H1 (cell line): ENCODE measurements at regions not wholly inside any gene's neighbourhood (a gene's known extent, or its start where the extent isn't known, plus 50 kb on each side); places are given as distances from the start of the nearest gene placed in this dataset.
"Not testable (repeated sequence)": the region's sequence is repeated elsewhere in the genome, so short reads cannot be mapped to it uniquely, and the experiment has no call there.

Source experiments
- CTCF ChIA-PET: fragments of 300-600 bp; sonication (Branson Sonifier 250); formaldehyde crosslinking; loops from one replicate; lab custom pipeline; 2021; ENCODE audit not compliant: partially characterized antibody; lab: Charles Lee
- POLR2A ChIA-PET: fragments of 300-600 bp; sonication (Branson Sonifier 250); formaldehyde crosslinking; loops from one replicate; lab custom pipeline; 2021; ENCODE audit warnings: inconsistent platforms; ENCODE audit not compliant: partially characterized antibody; lab: Charles Lee
- DNase-seq, 2 experiments: peaks; one replicate each; pipeline versions ENCODE4 v3.0.0 to v3.0.0-alpha.2; 2010 to 2022; ENCODE audit warnings: low spot score in 2 of 2, low read depth in 1 of 2, mixed read lengths in 1 of 2
- FAIRE-seq: peaks from 2 replicates; lab custom pipeline; 2011; peaks lifted over from hg19 to GRCh38; lab: Jason Lieb, UNC
- H2AFZ ChIP-seq: 2 replicates; pipeline ENCODE4 v1.8.1; 2012; ENCODE audit warnings: low read length, inconsistent platforms
- H2AK5ac ChIP-seq: 2 replicates; pipeline ENCODE4 v1.6.1; 2013; ENCODE audit warnings: low read depth, low read length
- H2BK120ac ChIP-seq: replicated peaks from 2 replicates; pipeline ENCODE3; 2013; ENCODE audit warnings: low read depth, low read length, inconsistent platforms
- H2BK12ac ChIP-seq: 2 replicates; pipeline ENCODE4 v1.6.1; 2013; ENCODE audit warnings: low read depth, low read length
- H2BK15ac ChIP-seq: 2 replicates; pipeline ENCODE4 v1.6.1; 2013; ENCODE audit warnings: low read length
- H2BK20ac ChIP-seq: 2 replicates; pipeline ENCODE4 v1.6.1; 2013; ENCODE audit warnings: low read length
- H2BK5ac ChIP-seq: 2 replicates; pipeline ENCODE4 v1.6.1; 2013; ENCODE audit warnings: low read depth, low read length
- H3K14ac ChIP-seq: 2 replicates; pipeline ENCODE4 v1.6.1; 2013; ENCODE audit warnings: inconsistent platforms; ENCODE audit not compliant: insufficient read length
- H3K18ac ChIP-seq: 2 replicates; pipeline ENCODE4 v1.6.1; 2013; ENCODE audit warnings: low read length; ENCODE audit errors: extremely low read depth
- H3K23ac ChIP-seq: 2 replicates; pipeline ENCODE4 v1.6.1; 2013; ENCODE audit warnings: inconsistent platforms; ENCODE audit not compliant: insufficient read length
- H3K23me2 ChIP-seq: 2 replicates; pipeline ENCODE4 v1.6.1; 2013; ENCODE audit warnings: low read depth, low read length
- H3K27ac ChIP-seq: 2 replicates; pipeline ENCODE4 v1.6.1; 2011; ENCODE audit warnings: low read depth, low read length, inconsistent platforms
- H3K27me3 ChIP-seq, 4 experiments: replicated peaks in 1 of 4; 1 replicate in 1 of 4; 2 replicates in 3 of 4; pipeline versions ENCODE4 v1.6.1 to v1.8.1; 2011 to 2013; ENCODE audit warnings: low read length in 3 of 4, mild to moderate bottlenecking in 3 of 4, inconsistent platforms in 2 of 4, mixed read lengths in 2 of 4, moderate library complexity in 1 of 4; ENCODE audit not compliant: control insufficient read depth in 3 of 4, insufficient read depth in 3 of 4; ENCODE audit errors: extremely low read depth in 1 of 4
- H3K36me3 ChIP-seq, 4 experiments: 2 replicates each; pipeline versions ENCODE4 v1.6.1 to v1.8.1; 2011 to 2013; ENCODE audit warnings: mild to moderate bottlenecking in 4 of 4, low read length in 3 of 4, moderate library complexity in 2 of 4, control low read depth in 1 of 4, inconsistent platforms in 1 of 4; ENCODE audit not compliant: insufficient read depth in 4 of 4, control insufficient read depth in 2 of 4
- H3K4ac ChIP-seq: replicated peaks from 2 replicates; pipeline ENCODE3; 2013; ENCODE audit warnings: low read length, low read depth, mixed read lengths, inconsistent platforms; ENCODE audit not compliant: insufficient read length
- H3K4me1 ChIP-seq, 4 experiments: replicated peaks in 1 of 4; 1 replicate in 1 of 4; 2 replicates in 3 of 4; pipeline versions ENCODE4 v1.6.1 to v1.8.1; 2011 to 2013; ENCODE audit warnings: low read length in 3 of 4, inconsistent platforms in 2 of 4, mixed read lengths in 1 of 4; ENCODE audit not compliant: insufficient read depth in 4 of 4, control insufficient read depth in 3 of 4
- H3K4me2 ChIP-seq, 2 experiments: 2 replicates each; pipeline versions ENCODE4 v1.6.1 to v1.8.1; 2011 to 2013; ENCODE audit warnings: low read depth in 2 of 2, low read length in 2 of 2, control low read depth in 1 of 2, inconsistent platforms in 1 of 2, mild to moderate bottlenecking in 1 of 2; ENCODE audit not compliant: insufficient read depth in 1 of 2
- H3K4me3 ChIP-seq, 4 experiments: fragments of 200-600, 300-600 bp in 1 of 4; sonication (generic), shearing (Covaris generic), sonication (Bioruptor Twin) in 1 of 4; 2 replicates each; pipeline versions ENCODE4 v1.5.1 to v1.8.1; 2011 to 2016; ENCODE audit warnings: low read length in 4 of 4, low read depth in 3 of 4, control low read depth in 2 of 4, inconsistent platforms in 2 of 4, mild to moderate bottlenecking in 2 of 4, mixed read lengths in 1 of 4, moderate library complexity in 1 of 4; ENCODE audit not compliant: insufficient read depth in 2 of 4; ENCODE audit errors: extremely low read depth in 1 of 4
- H3K56ac ChIP-seq: replicated peaks from 2 replicates; pipeline ENCODE3; 2013; ENCODE audit warnings: low read depth, mild to moderate bottlenecking, mixed read lengths, low read length, inconsistent platforms; ENCODE audit not compliant: insufficient read length
- H3K79me1 ChIP-seq: 2 replicates; pipeline ENCODE4 v1.6.1; 2013; ENCODE audit warnings: low read depth, low read length, control low read depth
- H3K79me2 ChIP-seq, 2 experiments: 2 replicates each; pipeline versions ENCODE4 v1.6.1 to v1.8.1; 2012 to 2013; ENCODE audit warnings: low read length in 2 of 2, mild to moderate bottlenecking in 2 of 2, inconsistent platforms in 1 of 2; ENCODE audit not compliant: insufficient read depth in 2 of 2, control insufficient read depth in 1 of 2
- H3K9ac ChIP-seq, 4 experiments: replicated peaks in 1 of 4; 1 replicate in 1 of 4; 2 replicates in 3 of 4; pipeline versions ENCODE4 v1.6.1 to v1.8.1; 2011 to 2013; ENCODE audit warnings: low read depth in 3 of 4, low read length in 3 of 4, control low read depth in 2 of 4, mild to moderate bottlenecking in 2 of 4, moderate library complexity in 2 of 4, inconsistent platforms in 1 of 4; ENCODE audit errors: extremely low read depth in 1 of 4
- H3K9me3 ChIP-seq, 2 experiments: 2 replicates each; pipeline versions ENCODE4 v1.6.1 to v1.8.1; 2012 to 2013; ENCODE audit warnings: mild to moderate bottlenecking in 2 of 2, moderate library complexity in 2 of 2, control low read depth in 1 of 2, inconsistent platforms in 1 of 2, low read depth in 1 of 2, low read length in 1 of 2, mixed read lengths in 1 of 2; ENCODE audit not compliant: insufficient read depth in 2 of 2
- H4K20me1 ChIP-seq, 2 experiments: replicated peaks in 1 of 2; 2 replicates each; pipeline versions ENCODE3 to v1.8.1; 2011 to 2013; ENCODE audit warnings: inconsistent platforms in 2 of 2, low read length in 2 of 2, mild to moderate bottlenecking in 1 of 2; ENCODE audit not compliant: insufficient read depth in 2 of 2, control insufficient read depth in 1 of 2
- H4K5ac ChIP-seq: 2 replicates; pipeline ENCODE4 v1.6.1; 2013; ENCODE audit warnings: low read length, low read depth, mixed read lengths, inconsistent platforms; ENCODE audit not compliant: insufficient read length
- H4K8ac ChIP-seq: 2 replicates; pipeline ENCODE4 v1.8.0; 2013; ENCODE audit warnings: mild to moderate bottlenecking, moderate library complexity, low read length, inconsistent platforms; ENCODE audit not compliant: insufficient read depth; ENCODE audit errors: extremely low read depth
- H4K91ac ChIP-seq: replicated peaks from 2 replicates; pipeline ENCODE3; 2013; ENCODE audit warnings: low read length, mixed read lengths, inconsistent platforms; ENCODE audit not compliant: insufficient read length
- WGBS, 2 experiments: shearing (Covaris generic) in 1 of 2; methylation state at CpG; one replicate each; pipeline versions ENCODE4 v1.1.6 to v1.1.7; 2013 to 2015; ENCODE audit warnings: low lambda C conversion rate in 2 of 2, mixed read lengths in 2 of 2, inconsistent platforms in 1 of 2, low coverage in 1 of 2, missing lambda C conversion rate in 1 of 2; ENCODE audit not compliant: insufficient replicate concordance in 2 of 2, insufficient coverage in 1 of 2, insufficient read length in 1 of 2; ENCODE audit errors: extremely low coverage in 1 of 2, missing lambda C conversion rate in 1 of 2; 5-methylcytosine and 5-hydroxymethylcytosine counted together

- H2BK120ac ChIP-seq, H3K79me2 ChIP-seq, H2BK5ac ChIP-seq, H3K79me1 ChIP-seq, DNase-seq, H4K5ac ChIP-seq, H3K9me3 ChIP-seq, H3K23ac ChIP-seq, H3K56ac ChIP-seq, H3K27me3 ChIP-seq, H3K4me3 ChIP-seq, H2BK12ac ChIP-seq, H2BK15ac ChIP-seq, POLR2A ChIA-PET, H2AK5ac ChIP-seq, H3K4me2 ChIP-seq, H3K23me2 ChIP-seq, H3K9ac ChIP-seq, H4K91ac ChIP-seq, H2AFZ ChIP-seq, FAIRE-seq, H4K20me1 ChIP-seq, CTCF ChIA-PET, H4K8ac ChIP-seq, H3K14ac ChIP-seq, H3K4ac ChIP-seq, H3K18ac ChIP-seq, H3K4me1 ChIP-seq, H3K36me3 ChIP-seq, H3K27ac ChIP-seq, H2BK20ac ChIP-seq: not testable (repeated sequence)
- no CpG with 5 or more reads among the region's 9 CpGs for WGBS, 2 experiments
These were observed 60.8 kb downstream of the OR4M2 start for GRCh38 chr15:22141106-22141505.

GRCh38 chr15:22148109-22148508 is 67.8 kb downstream of the OR4M2 start:
- H4K5ac ChIP-seq, H3K9me3 ChIP-seq, H3K4me3 ChIP-seq, POLR2A ChIA-PET, H2BK120ac ChIP-seq, H3K23ac ChIP-seq, H3K14ac ChIP-seq, H2BK15ac ChIP-seq, H3K79me1 ChIP-seq, H3K79me2 ChIP-seq, H3K27ac ChIP-seq, H3K27me3 ChIP-seq, FAIRE-seq, H2BK12ac ChIP-seq, H2AK5ac ChIP-seq, H3K4ac ChIP-seq, H3K9ac ChIP-seq, CTCF ChIA-PET, H3K23me2 ChIP-seq, H2BK20ac ChIP-seq, H4K8ac ChIP-seq, H4K20me1 ChIP-seq, H3K56ac ChIP-seq, H2BK5ac ChIP-seq, H4K91ac ChIP-seq, H3K36me3 ChIP-seq, H2AFZ ChIP-seq, H3K4me1 ChIP-seq, DNase-seq, H3K18ac ChIP-seq, H3K4me2 ChIP-seq: not testable (repeated sequence)
- no CpG with 5 or more reads among the region's 7 CpGs for WGBS, 2 experiments
